Naive thymus-derived CD4-positive, alpha-beta T cell (primary cell): ENCODE measurements at regions not wholly inside any gene's neighbourhood (a gene's known extent, or its start where the extent isn't known, plus 50 kb on each side); places are given as distances from the start of the nearest gene placed in this dataset.

Experiments used
- ATAC-seq: fragments of 150-1000 bp; cut with Tn5 transposase; 2 replicates; pipeline ENCODE4 v1.10.0; 2021; ENCODE audit warnings: mild to moderate bottlenecking, moderate library complexity
- CTCF ChIA-PET: fragments of 350-600 bp; sonication (Branson Sonifier 250); formaldehyde crosslinking; loops from one replicate; lab custom pipeline; 2021; ENCODE audit warnings: antibody characterized with exemption; lab: Charles Lee
- POLR2A ChIA-PET: fragments of 350-600 bp; sonication (Branson Sonifier 250); formaldehyde crosslinking; loops from one replicate; lab custom pipeline; 2021; ENCODE audit warnings: antibody characterized with exemption, inconsistent platforms; lab: Charles Lee
- DNase-seq, 9 donors: peaks; one replicate each; pipeline versions ENCODE4 v3.0.0 to v3.0.0-alpha.2; 2020 to 2022; ENCODE audit warnings: mixed read lengths in 1 of 9
- H3K27ac ChIP-seq: one replicate; pipeline ENCODE4 v1.7.0; 2013; ENCODE audit warnings: mild to moderate bottlenecking, low read depth, low read length, moderate library complexity
- H3K27me3 ChIP-seq, 2 donors: one replicate each; pipeline ENCODE4 v1.7.0; 2013; ENCODE audit warnings: low read length in 2 of 2, mild to moderate bottlenecking in 2 of 2, moderate library complexity in 2 of 2; ENCODE audit not compliant: control insufficient read depth in 2 of 2, insufficient read depth in 2 of 2
- H3K36me3 ChIP-seq, 3 experiments: 1 replicate in 2 of 3; 2 replicates in 1 of 3; pipeline ENCODE4 v1.7.0; 2013; ENCODE audit warnings: low read length in 3 of 3, mild to moderate bottlenecking in 3 of 3, moderate library complexity in 1 of 3; ENCODE audit not compliant: insufficient read depth in 3 of 3, control insufficient read depth in 2 of 3
- H3K4me1 ChIP-seq, 2 donors: one replicate each; pipeline ENCODE4 v1.7.0; 2013; ENCODE audit warnings: low read length in 2 of 2, mild to moderate bottlenecking in 2 of 2, moderate library complexity in 1 of 2; ENCODE audit not compliant: control insufficient read depth in 2 of 2, insufficient read depth in 2 of 2
- H3K4me3 ChIP-seq: 2 replicates; pipeline ENCODE4 v1.7.0; 2013; ENCODE audit warnings: mild to moderate bottlenecking, low read length
- H3K9me3 ChIP-seq, 3 experiments: 1 replicate in 2 of 3; 2 replicates in 1 of 3; pipeline ENCODE4 v1.7.0; 2013; ENCODE audit warnings: low read length in 3 of 3; ENCODE audit not compliant: control insufficient read depth in 2 of 3
- H3K27ac Mint-ChIP-seq, 9 donors: one replicate each; pipeline ENCODE4 v1.8.0; 2020 to 2022; ENCODE audit warnings: mixed read lengths in 9 of 9, mild to moderate bottlenecking in 8 of 9, moderate library complexity in 5 of 9, inconsistent platforms in 2 of 9
- H3K27me3 Mint-ChIP-seq, 5 donors: one replicate each; pipeline ENCODE4 v1.8.0; 2021 to 2022; ENCODE audit warnings: mixed read lengths in 5 of 5, mild to moderate bottlenecking in 1 of 5
- H3K36me3 Mint-ChIP-seq, 5 donors: one replicate each; pipeline ENCODE4 v1.8.0; 2020 to 2022; ENCODE audit warnings: mixed read lengths in 5 of 5, mild to moderate bottlenecking in 3 of 5, inconsistent platforms in 1 of 5
- H3K4me1 Mint-ChIP-seq, 7 donors: one replicate each; pipeline ENCODE4 v1.8.0; 2020 to 2022; ENCODE audit warnings: mixed read lengths in 7 of 7, mild to moderate bottlenecking in 3 of 7, inconsistent platforms in 1 of 7
- H3K4me3 Mint-ChIP-seq, 10 donors: one replicate each; pipeline ENCODE4 v1.8.0; 2020 to 2022; ENCODE audit warnings: mild to moderate bottlenecking in 10 of 10, mixed read lengths in 10 of 10, moderate library complexity in 6 of 10, inconsistent platforms in 2 of 10
- H3K9me3 Mint-ChIP-seq, 11 donors: one replicate each; pipeline ENCODE4 v1.8.0; 2020 to 2022; ENCODE audit warnings: mixed read lengths in 11 of 11, mild to moderate bottlenecking in 4 of 11, inconsistent platforms in 1 of 11, moderate library complexity in 1 of 11
- intact Hi-C, 2 donors: fragments of 100-400 bp; cut with micrococcal nuclease; formaldehyde crosslinking; loops; one replicate each; pipeline ENCODE4 v1.15.1; 2023

- no peak overlapping the region for H3K4me3 ChIP-seq
- H3K4me1 Mint-ChIP-seq, result no peaks in the 10 kb centered on the region
- ChIA-PET POLR2A (no interaction called here), CTCF (no interaction called here)
- H3K4me1 ChIP-seq, result no peaks in the 10 kb centered on the region
- intact Hi-C loops, result no loop called here
- no peak overlapping the region for H3K4me3 Mint-ChIP-seq
- peaks cover 0 to 6% (median 0%) of the 10 kb centered on the region in 11 donors for H3K9me3 Mint-ChIP-seq
- no peaks in the 10 kb centered on the region for H3K36me3 Mint-ChIP-seq
- H3K27me3 ChIP-seq, result no peaks in the 10 kb centered on the region
- ATAC-seq (no peak), DNase-seq (no peak)
- no peak overlapping the region for H3K27ac Mint-ChIP-seq
- H3K36me3 ChIP-seq, result no peaks in the 10 kb centered on the region
- H3K27me3 Mint-ChIP-seq, result peaks cover 0 to 14% (median 0%) of the 10 kb centered on the region in 5 donors
- no peak overlapping the region for H3K27ac ChIP-seq
- H3K9me3 ChIP-seq, result no peaks in the 10 kb centered on the region
These were observed 134.2 kb upstream of the CYYR1 start for GRCh38 chr21:26707246-26707645.

GRCh38 chr21:26698416-26698815, 125.3 kb upstream of the CYYR1 start:
- Histone ChIP-seq H3K36me3 (no peaks in the 10 kb centered on the region), H3K27me3 (no peaks in the 10 kb centered on the region), H3K27ac (no peak overlapping the region), H3K9me3 (no peaks in the 10 kb centered on the region), H3K4me1 (no peaks in the 10 kb centered on the region), H3K4me3 (no peak overlapping the region)
- H3K27ac Mint-ChIP-seq, result no peak overlapping the region
- H3K27me3 Mint-ChIP-seq, result peaks cover 0 to 31% (median 5%) of the 10 kb centered on the region in 5 donors
- no peak overlapping the region for H3K4me3 Mint-ChIP-seq
- no peak for ATAC-seq
- no peaks in the 10 kb centered on the region for H3K4me1 Mint-ChIP-seq
- H3K9me3 Mint-ChIP-seq, result peaks cover 0 to 8% (median 0%) of the 10 kb centered on the region in 11 donors
- intact Hi-C loops, result no loop called here
- ChIA-PET POLR2A (no interaction called here), CTCF (no interaction called here)
- no peak for DNase-seq
- no peaks in the 10 kb centered on the region for H3K36me3 Mint-ChIP-seq

GRCh38 chr21:26691416-26691815, 118.3 kb upstream of the CYYR1 start:
- peaks cover 0 to 9% (median 6%) of the 10 kb centered on the region in 11 donors for H3K9me3 Mint-ChIP-seq
- H3K27me3 Mint-ChIP-seq, result peaks cover 0 to 32% (median 9%) of the 10 kb centered on the region in 5 donors
- Histone ChIP-seq H3K9me3 (no peaks in the 10 kb centered on the region), H3K4me1 (no peaks in the 10 kb centered on the region), H3K27ac (no peak overlapping the region), H3K27me3 (no peaks in the 10 kb centered on the region), H3K4me3 (no peak overlapping the region), H3K36me3 (no peaks in the 10 kb centered on the region)
- H3K4me1 Mint-ChIP-seq, result peaks cover 0 to 2% (median under 1%) of the 10 kb centered on the region in 7 donors
- H3K4me3 Mint-ChIP-seq, result no peak overlapping the region
- ChIA-PET CTCF (no interaction called here), POLR2A (no interaction called here)
- DNase-seq, result no peak
- intact Hi-C loops, result no loop called here
- no peaks in the 10 kb centered on the region for H3K36me3 Mint-ChIP-seq
- no peak overlapping the region for H3K27ac Mint-ChIP-seq
- ATAC-seq, result no peak

GRCh38 chr21:26686705-26687104, 113.6 kb upstream of the CYYR1 start:
- peaks cover 0 to 7% (median 5%) of the 10 kb centered on the region in 7 donors for H3K4me1 Mint-ChIP-seq
- Histone ChIP-seq H3K36me3 (no peaks in the 10 kb centered on the region), H3K9me3 (no peaks in the 10 kb centered on the region), H3K4me1 (no peaks in the 10 kb centered on the region), H3K4me3 (no peak overlapping the region), H3K27ac (no peak overlapping the region), H3K27me3 (no peaks in the 10 kb centered on the region)
- H3K27ac Mint-ChIP-seq, result no peak overlapping the region
- H3K4me3 Mint-ChIP-seq, result peak overlapping the region in 2 of 10 donors; percentile 42 to 58
- DNase-seq, result peak in 1 of 9 donors; percentile 4
- ATAC-seq, result no peak
- ChIA-PET CTCF (interaction anchor here (1.7 kb wide), 1 partner anchor 29 kb away, joined by 5 read pairs; no protein-coding TSS in a partner anchor), POLR2A (no interaction called here)
- intact Hi-C loops, result loop anchor here in 1 of 2 donors (10.0 kb wide), 1 partner anchor 512 kb away; the partner anchor contains the start of gene APP
- no peaks in the 10 kb centered on the region for H3K36me3 Mint-ChIP-seq
- peaks cover 0 to 6% (median 0%) of the 10 kb centered on the region in 5 donors for H3K27me3 Mint-ChIP-seq
- peaks cover 0 to 12% (median 8%) of the 10 kb centered on the region in 11 donors for H3K9me3 Mint-ChIP-seq

- no peaks in the 10 kb centered on the region for H3K36me3 Mint-ChIP-seq
- no peak overlapping the region for H3K27ac ChIP-seq
- H3K27ac Mint-ChIP-seq, result peak overlapping the region in 7 of 9 donors; percentile 4 to 86 (median 60)
- ATAC-seq (peak; percentile 66), DNase-seq (peak in 7 of 9 donors; percentile 22 to 57 (median 47))
- H3K4me1 ChIP-seq, result no peaks in the 10 kb centered on the region
- peaks cover 0 to 12% (median 8%) of the 10 kb centered on the region in 11 donors for H3K9me3 Mint-ChIP-seq
- intact Hi-C loops, result loop anchor here in 1 of 2 donors (10.0 kb wide), 1 partner anchor 511 kb away; the partner anchor contains the start of gene APP
- ChIA-PET POLR2A (no interaction called here), CTCF (interaction anchor here (1.7 kb wide), 1 partner anchor 29 kb away, joined by 5 read pairs; no protein-coding TSS in a partner anchor)
- H3K4me3 Mint-ChIP-seq, result peak overlapping the region in 8 of 10 donors; percentile 0 to 58 (median 40)
- peaks cover 0 to 5% (median 0%) of the 10 kb centered on the region in 5 donors for H3K27me3 Mint-ChIP-seq
- H3K4me1 Mint-ChIP-seq, result peaks cover 0 to 7% (median 5%) of the 10 kb centered on the region in 7 donors
- no peaks in the 10 kb centered on the region for H3K9me3 ChIP-seq
- H3K27me3 ChIP-seq, result no peaks in the 10 kb centered on the region
- no peak overlapping the region for H3K4me3 ChIP-seq
- no peaks in the 10 kb centered on the region for H3K36me3 ChIP-seq
These were observed 113.2 kb upstream of the CYYR1 start for GRCh38 chr21:26686278-26686677.

- ChIA-PET POLR2A (no interaction called here), CTCF (no interaction called here)
- no peak overlapping the region for H3K27ac ChIP-seq
- no peaks in the 10 kb centered on the region for H3K36me3 ChIP-seq
- no peaks in the 10 kb centered on the region for H3K9me3 ChIP-seq
- H3K27me3 ChIP-seq, result no peaks in the 10 kb centered on the region
- ATAC-seq (no peak), DNase-seq (no peak)
- no peak overlapping the region for H3K27ac Mint-ChIP-seq
- no peak overlapping the region for H3K4me3 Mint-ChIP-seq
- intact Hi-C loops, result loop anchor here in 1 of 2 donors (10.0 kb wide), 1 partner anchor 510 kb away; the partner anchor contains the start of gene APP
- H3K4me1 Mint-ChIP-seq, result peaks cover 0 to 7% (median 5%) of the 10 kb centered on the region in 7 donors
- no peak overlapping the region for H3K4me3 ChIP-seq
- H3K36me3 Mint-ChIP-seq, result no peaks in the 10 kb centered on the region
- H3K27me3 Mint-ChIP-seq, result peaks cover 0 to 5% (median 4%) of the 10 kb centered on the region in 5 donors
- H3K4me1 ChIP-seq, result no peaks in the 10 kb centered on the region
- peaks cover 0 to 10% (median 0%) of the 10 kb centered on the region in 11 donors for H3K9me3 Mint-ChIP-seq
These were observed 111.8 kb upstream of the CYYR1 start for GRCh38 chr21:26684889-26685288.

- ATAC-seq (no peak), DNase-seq (no peak)
- intact Hi-C loops, result loop anchor here in 1 of 2 donors (10.0 kb wide), 1 partner anchor 509 kb away; the partner anchor contains the start of gene APP
- Histone ChIP-seq H3K9me3 (no peaks in the 10 kb centered on the region), H3K36me3 (no peaks in the 10 kb centered on the region), H3K27ac (no peak overlapping the region), H3K27me3 (no peaks in the 10 kb centered on the region), H3K4me1 (no peaks in the 10 kb centered on the region), H3K4me3 (no peak overlapping the region)
- Mint-ChIP-seq H3K4me1 (peaks cover 0 to 7% (median 5%) of the 10 kb centered on the region in 7 donors), H3K27ac (no peak overlapping the region), H3K27me3 (peaks cover 0 to 5% (median 4%) of the 10 kb centered on the region in 5 donors), H3K4me3 (no peak overlapping the region), H3K36me3 (no peaks in the 10 kb centered on the region), H3K9me3 (peaks cover 0 to 10% (median 0%) of the 10 kb centered on the region in 11 donors)
- ChIA-PET POLR2A (no interaction called here), CTCF (no interaction called here)
These were observed 110.9 kb upstream of the CYYR1 start for GRCh38 chr21:26683996-26684395.
